Calu3 (cell line): ENCODE measurements at regions not wholly inside any gene's neighbourhood (a gene's known extent, or its start where the extent isn't known, plus 50 kb on each side); places are given as distances from the start of the nearest gene placed in this dataset.

Source experiments
- BruUV-seq: library from RNA; stranded (reverse); fragments of 400-500 nt; replicated peaks from 2 replicates; lab custom pipeline; 2021; lab: Mats Ljungman, UMichigan
- CTCF ChIA-PET: fragments of 300-600 bp; sonication (Branson Sonifier 250); formaldehyde crosslinking; loops from one replicate; lab custom pipeline; 2022; ENCODE audit warnings: antibody characterized with exemption; lab: Charles Lee
- DNase-seq: peaks from one replicate; pipeline ENCODE4 v3.0.0; 2022
- H3K27ac Mint-ChIP-seq: one replicate; pipeline ENCODE4 v1.8.0; 2022; ENCODE audit warnings: mixed read lengths; ENCODE audit not compliant: unreplicated experiment
- H3K27me3 Mint-ChIP-seq: one replicate; pipeline ENCODE4 v1.8.0; 2022; ENCODE audit warnings: mixed read lengths; ENCODE audit not compliant: unreplicated experiment
- H3K36me3 Mint-ChIP-seq: one replicate; pipeline ENCODE4 v1.8.0; 2022; ENCODE audit warnings: mild to moderate bottlenecking, moderate library complexity, mixed read lengths; ENCODE audit not compliant: insufficient read depth, unreplicated experiment
- H3K4me1 Mint-ChIP-seq: one replicate; pipeline ENCODE4 v1.8.0; 2022; ENCODE audit warnings: mild to moderate bottlenecking, low read depth, mixed read lengths; ENCODE audit not compliant: unreplicated experiment
- H3K4me3 Mint-ChIP-seq: one replicate; pipeline ENCODE4 v1.8.0; 2022; ENCODE audit warnings: mild to moderate bottlenecking, low read depth, moderate library complexity, mixed read lengths; ENCODE audit not compliant: unreplicated experiment
- H3K9me3 Mint-ChIP-seq: one replicate; pipeline ENCODE4 v1.8.0; 2022; ENCODE audit warnings: low read depth, mixed read lengths; ENCODE audit not compliant: unreplicated experiment
- intact Hi-C: fragments of 100-400 bp; cut with micrococcal nuclease; formaldehyde crosslinking; loops from one replicate; pipeline ENCODE4 v1.10.0; 2022; ENCODE audit not compliant: unreplicated experiment
- TF ChIP-seq, protein P1 (sequence below): fragments of 200-600 bp; IDR thresholded peaks from one replicate; pipeline ENCODE4 v1.8.0; 2022; ENCODE audit warnings: antibody characterized with exemption; ENCODE audit not compliant: unreplicated experiment

DNA sequence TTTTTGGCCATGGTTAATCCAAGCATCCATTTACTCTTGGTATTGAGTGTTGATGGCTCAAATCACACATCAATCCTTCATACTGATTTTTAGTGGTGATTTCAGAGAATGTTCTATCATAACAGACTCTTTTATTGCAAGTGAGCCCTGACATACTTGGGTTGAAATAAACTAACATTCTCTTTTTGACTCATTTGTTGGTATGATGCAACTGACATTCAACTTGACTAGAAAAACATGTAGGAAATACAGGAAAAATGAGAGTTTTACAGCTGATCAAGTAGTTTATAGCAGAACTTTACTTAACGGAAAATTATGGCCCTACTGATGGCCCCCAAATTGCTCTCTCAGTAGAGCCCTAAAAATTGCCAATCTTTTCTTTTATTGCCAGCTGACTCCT, 173.9 kb upstream of the CD96 start:
- intact Hi-C loops = no loop called here
- TF ChIP-seq, protein P1, sequence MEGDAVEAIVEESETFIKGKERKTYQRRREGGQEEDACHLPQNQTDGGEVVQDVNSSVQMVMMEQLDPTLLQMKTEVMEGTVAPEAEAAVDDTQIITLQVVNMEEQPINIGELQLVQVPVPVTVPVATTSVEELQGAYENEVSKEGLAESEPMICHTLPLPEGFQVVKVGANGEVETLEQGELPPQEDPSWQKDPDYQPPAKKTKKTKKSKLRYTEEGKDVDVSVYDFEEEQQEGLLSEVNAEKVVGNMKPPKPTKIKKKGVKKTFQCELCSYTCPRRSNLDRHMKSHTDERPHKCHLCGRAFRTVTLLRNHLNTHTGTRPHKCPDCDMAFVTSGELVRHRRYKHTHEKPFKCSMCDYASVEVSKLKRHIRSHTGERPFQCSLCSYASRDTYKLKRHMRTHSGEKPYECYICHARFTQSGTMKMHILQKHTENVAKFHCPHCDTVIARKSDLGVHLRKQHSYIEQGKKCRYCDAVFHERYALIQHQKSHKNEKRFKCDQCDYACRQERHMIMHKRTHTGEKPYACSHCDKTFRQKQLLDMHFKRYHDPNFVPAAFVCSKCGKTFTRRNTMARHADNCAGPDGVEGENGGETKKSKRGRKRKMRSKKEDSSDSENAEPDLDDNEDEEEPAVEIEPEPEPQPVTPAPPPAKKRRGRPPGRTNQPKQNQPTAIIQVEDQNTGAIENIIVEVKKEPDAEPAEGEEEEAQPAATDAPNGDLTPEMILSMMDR = no peak
- no TSS peak for BruUV-seq
- Mint-ChIP-seq H3K9me3 (peaks cover 3% of the 10 kb centered on the region), H3K27me3 (no peaks in the 10 kb centered on the region), H3K27ac (no peak overlapping the region), H3K4me1 (peaks cover 10% of the 10 kb centered on the region), H3K36me3 (no peaks in the 10 kb centered on the region), H3K4me3 (no peak overlapping the region)
- no peak for DNase-seq
- CTCF ChIA-PET = no interaction called here

DNA sequence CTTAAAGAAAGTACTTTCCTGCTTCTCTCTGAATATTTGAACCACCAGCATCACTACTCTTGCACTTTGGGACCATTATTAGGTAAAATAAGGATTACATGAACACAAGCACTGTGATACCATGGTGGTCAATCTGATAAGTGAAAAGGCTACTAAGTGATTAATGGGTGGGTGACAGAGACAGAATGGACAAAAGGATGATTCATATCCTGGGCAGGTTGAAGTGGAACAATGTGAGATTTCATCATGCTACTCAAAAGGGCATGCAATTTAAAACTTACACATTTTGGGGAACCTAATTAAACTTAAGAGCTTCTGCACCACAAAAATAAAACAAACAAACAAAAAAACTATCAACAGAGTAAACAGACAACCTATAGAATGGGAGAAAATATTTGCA, 172.0 kb upstream of the CD96 start:
- intact Hi-C loops = no loop called here
- TF ChIP-seq, protein P1 = no peak
- peaks cover 10% of the 10 kb centered on the region for H3K4me1 Mint-ChIP-seq
- H3K36me3 Mint-ChIP-seq = no peaks in the 10 kb centered on the region
- no peak for DNase-seq
- CTCF ChIA-PET = no interaction called here
- no TSS peak for BruUV-seq
- H3K4me3 Mint-ChIP-seq = no peak overlapping the region
- H3K27ac Mint-ChIP-seq = peak overlapping the region; percentile 31
- no peaks in the 10 kb centered on the region for H3K27me3 Mint-ChIP-seq
- peaks cover 3% of the 10 kb centered on the region for H3K9me3 Mint-ChIP-seq

DNA sequence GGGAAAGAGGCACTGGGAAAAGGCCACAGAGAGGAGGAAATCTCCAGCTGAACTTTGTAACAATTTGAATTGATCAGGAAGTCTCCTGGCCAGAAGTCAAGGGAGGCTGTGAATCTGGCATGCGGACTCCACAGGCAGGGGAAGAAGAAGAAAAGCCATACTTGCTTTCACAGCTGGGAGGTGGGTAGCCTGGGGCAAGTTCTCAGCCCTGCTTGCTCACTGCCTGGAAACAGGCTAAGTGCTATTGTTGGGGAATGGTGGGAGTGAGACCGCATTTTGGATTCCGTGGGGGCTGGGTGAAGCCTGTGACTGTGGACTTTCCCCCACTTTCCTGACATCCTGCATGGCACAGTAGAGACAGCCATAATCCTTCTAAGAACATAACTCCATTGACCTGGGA, 168.8 kb upstream of the CD96 start:
- CTCF ChIA-PET = no interaction called here
- TF ChIP-seq, protein P1 = no peak
- no peak overlapping the region for H3K27ac Mint-ChIP-seq
- no peak overlapping the region for H3K4me3 Mint-ChIP-seq
- no peaks in the 10 kb centered on the region for H3K36me3 Mint-ChIP-seq
- no peaks in the 10 kb centered on the region for H3K27me3 Mint-ChIP-seq
- no TSS peak for BruUV-seq
- peaks cover 10% of the 10 kb centered on the region for H3K4me1 Mint-ChIP-seq
- DNase-seq = no peak
- intact Hi-C loops = no loop called here
- peaks cover 3% of the 10 kb centered on the region for H3K9me3 Mint-ChIP-seq

GRCh38 chr3:111373861-111374260, 168.1 kb upstream of the CD96 start:
- Mint-ChIP-seq H3K36me3 (no peaks in the 10 kb centered on the region), H3K27ac (no peak overlapping the region), H3K4me1 (peaks cover 10% of the 10 kb centered on the region), H3K27me3 (no peaks in the 10 kb centered on the region), H3K4me3 (no peak overlapping the region), H3K9me3 (no peaks in the 10 kb centered on the region)
- TF ChIP-seq, protein P1 = no peak
- BruUV-seq = no TSS peak
- CTCF ChIA-PET = no interaction called here
- no peak for DNase-seq
- intact Hi-C loops = no loop called here
